ENCODE measurements at regions not wholly inside any gene's neighbourhood (a gene's known extent, or its start where the extent isn't known, plus 50 kb on each side); places are given as distances from the start of the nearest gene placed in this dataset.
"Not testable (repeated sequence)": the region's sequence is repeated elsewhere in the genome, so short reads cannot be mapped to it uniquely, and the experiment has no call there.

DNA sequence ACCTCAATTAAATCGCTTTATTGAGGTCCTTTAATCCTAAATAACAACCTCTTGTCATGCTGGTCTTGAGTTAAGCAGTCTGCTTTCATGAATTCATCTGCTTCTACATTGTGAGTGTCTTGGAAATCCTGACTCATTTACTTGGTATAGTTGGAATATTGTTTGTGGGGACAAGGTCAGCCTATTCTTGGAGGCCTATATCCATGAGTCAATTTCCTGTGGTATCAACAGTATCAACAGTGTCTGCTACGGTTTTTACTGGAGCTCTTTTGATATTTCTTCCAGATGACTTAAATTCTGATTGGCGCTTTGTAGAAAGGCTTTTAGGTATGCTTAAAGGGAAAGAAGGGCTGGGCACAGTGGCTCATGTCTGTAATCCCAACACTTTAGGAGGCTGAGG, 71.2 kb upstream of the PARP8 start:
- Histone ChIP-seq H3K9me3 (no peaks in the 10 kb centered on the region), H3K4me3 (no peak overlapping the region), H3K27me3 (no peaks in the 10 kb centered on the region), H3K4me1 (no peaks in the 10 kb centered on the region), H3K27ac (no peak overlapping the region), H3K36me3 (no peaks in the 10 kb centered on the region)
- TF ChIP-seq, protein P1, sequence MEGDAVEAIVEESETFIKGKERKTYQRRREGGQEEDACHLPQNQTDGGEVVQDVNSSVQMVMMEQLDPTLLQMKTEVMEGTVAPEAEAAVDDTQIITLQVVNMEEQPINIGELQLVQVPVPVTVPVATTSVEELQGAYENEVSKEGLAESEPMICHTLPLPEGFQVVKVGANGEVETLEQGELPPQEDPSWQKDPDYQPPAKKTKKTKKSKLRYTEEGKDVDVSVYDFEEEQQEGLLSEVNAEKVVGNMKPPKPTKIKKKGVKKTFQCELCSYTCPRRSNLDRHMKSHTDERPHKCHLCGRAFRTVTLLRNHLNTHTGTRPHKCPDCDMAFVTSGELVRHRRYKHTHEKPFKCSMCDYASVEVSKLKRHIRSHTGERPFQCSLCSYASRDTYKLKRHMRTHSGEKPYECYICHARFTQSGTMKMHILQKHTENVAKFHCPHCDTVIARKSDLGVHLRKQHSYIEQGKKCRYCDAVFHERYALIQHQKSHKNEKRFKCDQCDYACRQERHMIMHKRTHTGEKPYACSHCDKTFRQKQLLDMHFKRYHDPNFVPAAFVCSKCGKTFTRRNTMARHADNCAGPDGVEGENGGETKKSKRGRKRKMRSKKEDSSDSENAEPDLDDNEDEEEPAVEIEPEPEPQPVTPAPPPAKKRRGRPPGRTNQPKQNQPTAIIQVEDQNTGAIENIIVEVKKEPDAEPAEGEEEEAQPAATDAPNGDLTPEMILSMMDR (IDR thresholded peaks at IDR 0.05) = no peak
- no peak for DNase-seq (ENCODE audit: low spot score)

DNA sequence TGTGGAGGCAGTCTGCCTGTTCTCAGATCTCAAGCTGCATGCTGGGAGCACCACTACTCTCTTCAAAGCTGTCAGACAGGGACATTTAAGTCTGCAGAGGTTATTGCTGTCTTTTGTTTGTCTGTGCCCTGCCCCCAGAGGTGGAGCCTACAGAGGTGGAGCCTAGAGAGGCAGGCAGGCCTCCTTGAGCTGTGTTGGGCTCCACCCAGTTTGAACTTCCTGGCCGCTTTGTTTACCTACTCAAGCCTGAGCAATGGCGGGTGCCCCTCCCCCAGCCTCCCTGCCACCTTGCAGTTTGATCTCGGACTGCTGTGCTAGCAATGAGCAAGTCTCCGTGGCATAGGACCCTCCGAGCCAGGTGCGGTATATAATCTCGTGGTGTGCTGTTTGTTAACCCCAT, 64.9 kb upstream of the PARP8 start:
- not testable (repeated sequence) for H3K9me3 ChIP-seq; H3K4me3 ChIP-seq; H3K27me3 ChIP-seq; H3K27ac ChIP-seq; DNase-seq (ENCODE audit: low spot score); H3K36me3 ChIP-seq; H3K4me1 ChIP-seq

DNA sequence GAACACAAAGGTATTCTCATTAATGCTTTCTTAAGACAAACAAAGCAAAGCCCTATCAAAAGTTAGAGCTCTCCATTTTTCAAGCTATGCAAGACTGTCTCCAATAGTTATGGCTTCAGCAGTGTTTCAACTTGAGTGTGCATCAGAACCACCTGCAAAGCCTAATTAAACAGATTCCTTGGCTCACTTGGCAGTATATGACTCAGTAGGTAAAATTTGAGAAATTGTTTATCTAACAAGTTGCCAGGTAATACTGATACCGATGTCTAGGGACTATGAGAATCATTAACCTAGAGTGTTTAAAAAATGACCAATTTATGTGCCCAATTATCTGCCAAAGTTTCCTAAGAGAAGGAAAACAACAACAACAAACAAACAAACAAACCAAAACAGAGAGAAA, 60.3 kb upstream of the PARP8 start:
- no peaks in the 10 kb centered on the region for H3K27me3 ChIP-seq
- no peaks in the 10 kb centered on the region for H3K9me3 ChIP-seq
- no peaks in the 10 kb centered on the region for H3K4me1 ChIP-seq

DNA sequence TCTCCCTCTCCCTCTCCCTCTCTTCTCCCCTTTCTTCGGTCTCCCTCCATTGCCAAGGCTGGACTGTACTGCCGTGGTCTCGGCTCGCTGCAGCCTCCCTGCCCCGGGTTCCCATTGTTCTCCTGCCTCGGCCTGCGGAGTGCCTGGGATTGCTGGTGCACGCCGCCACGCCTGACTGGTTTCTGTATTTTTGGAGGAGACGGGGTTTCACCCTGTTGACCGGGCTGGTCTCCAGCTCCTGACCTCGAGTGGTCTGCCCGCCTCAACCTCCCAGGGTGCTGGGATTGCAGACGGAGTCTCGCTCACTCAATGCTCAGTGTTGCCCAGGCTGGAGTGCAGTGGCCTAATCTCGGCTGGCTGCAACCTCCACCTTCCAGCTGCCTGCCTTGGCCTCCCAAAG, 59.0 kb upstream of the PARP8 start:
- not testable (repeated sequence) for H3K27ac ChIP-seq; H3K4me1 ChIP-seq; H3K9me3 ChIP-seq; H3K27me3 ChIP-seq; H3K36me3 ChIP-seq; DNase-seq (ENCODE audit: low spot score); H3K4me3 ChIP-seq

More for the DNA sequence above, 60.3 kb upstream of the PARP8 start:
- Histone ChIP-seq H3K4me3 (no peak overlapping the region), H3K36me3 (no peaks in the 10 kb centered on the region), H3K27ac (no peak overlapping the region)
- no peak for DNase-seq (ENCODE audit: low spot score)
- TF ChIP-seq, protein P1 (IDR thresholded peaks at IDR 0.05) = no peak

DNA sequence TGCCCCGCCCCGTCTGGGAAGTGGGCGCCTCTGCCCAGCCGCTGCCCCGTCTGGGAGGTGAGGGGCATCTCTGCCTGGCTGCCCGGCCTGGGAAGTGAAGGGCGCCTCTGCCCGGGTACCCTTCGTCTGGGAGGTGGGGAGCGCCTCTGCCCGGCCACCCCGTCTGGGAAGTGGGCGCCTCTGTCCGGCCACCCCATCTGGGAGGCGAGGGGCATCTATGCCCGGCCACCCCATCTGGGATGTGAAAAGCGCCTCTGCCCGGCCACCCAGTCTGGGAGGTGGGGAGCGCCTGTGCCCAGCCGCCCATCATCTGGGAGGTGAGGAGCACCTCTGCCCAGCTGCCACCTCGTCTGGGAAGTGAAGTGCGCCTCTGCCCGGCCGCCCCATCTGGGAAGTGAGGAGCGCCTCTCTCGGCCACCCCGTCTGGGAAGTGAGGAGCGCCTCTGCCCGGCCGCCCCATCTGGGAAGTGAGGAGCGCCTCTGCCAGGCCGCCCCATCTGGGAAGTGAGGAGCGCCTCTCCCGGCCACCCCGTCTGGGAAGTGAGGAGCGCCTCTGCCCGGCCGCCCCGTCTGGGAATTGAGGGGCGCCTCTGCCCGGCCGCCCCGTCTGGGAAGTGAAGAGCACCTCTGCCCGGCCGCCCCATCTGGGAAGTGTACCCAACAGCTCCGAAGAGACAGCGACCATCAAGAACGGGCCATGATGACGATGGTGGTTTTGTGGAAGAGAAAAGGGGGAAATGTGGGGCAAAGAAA, 58.3 kb upstream of the PARP8 start:
- H3K36me3 ChIP-seq; H3K27ac ChIP-seq; H3K9me3 ChIP-seq; H3K4me1 ChIP-seq; H3K4me3 ChIP-seq; H3K27me3 ChIP-seq; DNase-seq (ENCODE audit: low spot score): not testable (repeated sequence)

DNA sequence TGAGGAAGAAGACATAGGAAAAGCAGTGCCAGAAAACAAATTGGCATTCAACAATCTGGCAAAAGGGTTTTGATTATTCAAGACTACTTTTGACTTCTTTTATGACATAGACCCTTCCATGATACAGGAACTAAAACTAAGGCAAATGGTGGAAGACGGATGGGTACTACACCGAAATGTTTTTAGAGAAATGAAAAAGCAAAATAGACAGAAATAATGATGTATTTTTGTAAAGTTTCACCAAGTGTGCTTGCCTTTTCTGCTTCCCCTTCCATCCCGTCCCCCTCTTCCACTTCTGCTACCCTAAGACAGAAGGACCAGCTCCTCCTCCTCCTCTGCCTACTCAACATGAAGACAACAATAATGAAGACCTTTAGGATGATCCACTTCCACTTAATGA, 53.4 kb upstream of the PARP8 start:
- not testable (repeated sequence) for H3K27ac ChIP-seq; H3K4me3 ChIP-seq; DNase-seq (ENCODE audit: low spot score); H3K27me3 ChIP-seq; H3K36me3 ChIP-seq; H3K4me1 ChIP-seq; H3K9me3 ChIP-seq

Data from right atrium auricular region (tissue), 2 donors.